DOHH2 (cell line): ENCODE measurements at regions not wholly inside any gene's neighbourhood (a gene's known extent, or its start where the extent isn't known, plus 50 kb on each side); places are given as distances from the start of the nearest gene placed in this dataset.

Experiments used
- CTCF ChIP-seq: fragments of 200-600 bp; sonication (generic); IDR thresholded peaks from one replicate; pipeline ENCODE4 v1.5.1; 2014; ENCODE audit warnings: antibody characterized with exemption, mild to moderate bottlenecking, low read depth, low read length; ENCODE audit not compliant: poor library complexity, severe bottlenecking
- EZH2phosphoT487 ChIP-seq: fragments of 200-600 bp; sonication (generic); IDR thresholded peaks from 2 replicates; pipeline ENCODE4 v1.6.1; 2017; ENCODE audit warnings: borderline replicate concordance, mild to moderate bottlenecking, antibody characterized with exemption, low read length, moderate library complexity, mixed read lengths

- TF ChIP-seq CTCF (no peak), EZH2phosphoT487 (no peak)
Observed at GRCh38 chr2:223404616-223405015, 197.5 kb downstream of the SCG2 start.
